Effector memory CD4-positive, alpha-beta T cell (primary cell): ENCODE measurements at regions not wholly inside any gene's neighbourhood (a gene's known extent, or its start where the extent isn't known, plus 50 kb on each side); places are given as distances from the start of the nearest gene placed in this dataset.
"Not testable (repeated sequence)": the region's sequence is repeated elsewhere in the genome, so short reads cannot be mapped to it uniquely, and the experiment has no call there.

Experiments
- DNase-seq, 3 donors: peaks; one replicate each; pipeline ENCODE4 v3.0.0-alpha.2; 2020
- H3K27ac ChIP-seq: 2 replicates; pipeline ENCODE4 v1.7.0; 2013; ENCODE audit warnings: mild to moderate bottlenecking, low read length, moderate library complexity; ENCODE audit not compliant: insufficient read depth, poor library complexity, severe bottlenecking
- H3K27me3 ChIP-seq: replicated peaks from 2 replicates; pipeline ENCODE4 v1.7.0; 2013; ENCODE audit warnings: mild to moderate bottlenecking, low read length; ENCODE audit not compliant: insufficient read depth, control insufficient read depth, poor library complexity, severe bottlenecking
- H3K36me3 ChIP-seq: 2 replicates; pipeline ENCODE4 v1.7.0; 2013; ENCODE audit warnings: mild to moderate bottlenecking, low read length, moderate library complexity; ENCODE audit not compliant: control insufficient read depth, insufficient read depth
- H3K4me1 ChIP-seq: 2 replicates; pipeline ENCODE4 v1.7.0; 2013; ENCODE audit warnings: low read length, mild to moderate bottlenecking; ENCODE audit not compliant: control insufficient read depth, insufficient read depth, poor library complexity, severe bottlenecking
- H3K4me3 ChIP-seq: 2 replicates; pipeline ENCODE4 v1.7.0; 2013; ENCODE audit warnings: low read length, low read depth, mild to moderate bottlenecking; ENCODE audit not compliant: insufficient read depth, poor library complexity, severe bottlenecking
- H3K9me3 ChIP-seq: 2 replicates; pipeline ENCODE4 v1.7.0; 2013; ENCODE audit warnings: mild to moderate bottlenecking, low read length, moderate library complexity; ENCODE audit not compliant: control insufficient read depth

GRCh38 chr10:28431139-28431538 is 101.8 kb upstream of the WAC start:
- no peaks in the 10 kb centered on the region for H3K36me3 ChIP-seq
- H3K27ac ChIP-seq: no peak overlapping the region
- peaks cover 2% of the 10 kb centered on the region for H3K4me1 ChIP-seq
- DNase-seq: no peak
- H3K27me3 ChIP-seq: no peaks in the 10 kb centered on the region
- H3K4me3 ChIP-seq: no peak overlapping the region
- no peaks in the 10 kb centered on the region for H3K9me3 ChIP-seq

GRCh38 chr10:28432210-28432676 is 100.7 kb upstream of the WAC start:
- Histone ChIP-seq H3K4me3 (peak overlapping the region; percentile 13), H3K27ac (no peak overlapping the region), H3K27me3 (no peaks in the 10 kb centered on the region), H3K4me1 (peaks cover 2% of the 10 kb centered on the region), H3K36me3 (no peaks in the 10 kb centered on the region), H3K9me3 (no peaks in the 10 kb centered on the region)
- DNase-seq: peak in 1 of 3 donors; percentile 3

GRCh38 chr10:28434063-28434462 is 98.9 kb upstream of the WAC start:
- Histone ChIP-seq H3K27me3 (no peaks in the 10 kb centered on the region), H3K36me3 (no peaks in the 10 kb centered on the region), H3K4me1 (peaks cover 2% of the 10 kb centered on the region), H3K27ac (no peak overlapping the region), H3K9me3 (no peaks in the 10 kb centered on the region), H3K4me3 (no peak overlapping the region)
- no peak for DNase-seq

- no peak overlapping the region for H3K4me3 ChIP-seq
- H3K36me3 ChIP-seq: no peaks in the 10 kb centered on the region
- no peaks in the 10 kb centered on the region for H3K4me1 ChIP-seq
- H3K27me3 ChIP-seq: no peaks in the 10 kb centered on the region
- DNase-seq: no peak
- no peak overlapping the region for H3K27ac ChIP-seq
- H3K9me3 ChIP-seq: no peaks in the 10 kb centered on the region
These were observed 90.5 kb upstream of the WAC start for GRCh38 chr10:28442403-28442802.

DNA sequence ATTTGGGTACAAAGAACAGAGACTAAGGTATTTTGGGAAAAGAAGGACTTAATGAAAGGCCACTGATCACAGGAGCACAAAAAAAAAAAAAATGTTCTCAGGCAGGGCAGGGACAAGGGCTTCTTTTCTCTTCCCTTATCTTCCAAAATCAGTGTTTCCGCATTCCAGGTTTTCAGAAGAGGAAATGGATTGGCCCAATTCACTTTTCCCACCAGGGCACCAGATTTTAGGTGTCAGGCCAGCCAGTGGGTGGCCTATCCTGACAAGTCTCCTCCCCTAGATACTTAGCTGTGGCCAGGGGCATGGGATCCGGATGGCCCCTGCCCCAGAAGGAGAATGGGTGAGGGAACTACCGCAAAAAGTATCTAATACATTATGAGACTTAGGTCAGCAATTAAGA is 88.9 kb upstream of the WAC start:
- Histone ChIP-seq H3K27ac (no peak overlapping the region), H3K4me3 (no peak overlapping the region), H3K4me1 (no peaks in the 10 kb centered on the region), H3K9me3 (no peaks in the 10 kb centered on the region), H3K36me3 (no peaks in the 10 kb centered on the region), H3K27me3 (no peaks in the 10 kb centered on the region)
- DNase-seq: no peak

GRCh38 chr10:28445516-28445915 is 87.4 kb upstream of the WAC start:
- H3K4me1 ChIP-seq: no peaks in the 10 kb centered on the region
- H3K4me3 ChIP-seq: no peak overlapping the region
- no peaks in the 10 kb centered on the region for H3K9me3 ChIP-seq
- H3K27ac ChIP-seq: no peak overlapping the region
- no peak for DNase-seq
- no peaks in the 10 kb centered on the region for H3K27me3 ChIP-seq
- no peaks in the 10 kb centered on the region for H3K36me3 ChIP-seq

DNA sequence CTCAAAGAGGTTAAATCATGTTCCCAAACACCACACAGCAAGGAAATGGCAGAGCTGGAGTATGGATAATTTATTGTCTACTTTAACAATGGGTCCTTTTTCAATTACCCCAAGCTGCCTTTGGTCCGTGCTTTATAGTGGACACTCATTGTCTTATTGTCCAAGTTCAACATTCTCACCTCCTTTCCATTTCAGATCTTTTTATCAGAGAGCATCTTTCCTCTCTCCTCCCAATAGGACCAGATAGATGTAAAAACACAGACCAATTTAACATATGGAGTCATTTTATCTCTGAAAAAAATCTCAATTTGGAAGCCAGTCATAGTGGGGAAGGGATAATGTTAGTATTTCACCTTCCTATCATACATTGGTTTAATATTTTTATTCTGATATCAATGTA is 83.5 kb upstream of the WAC start:
- no peak for DNase-seq
- Histone ChIP-seq H3K36me3 (no peaks in the 10 kb centered on the region), H3K27ac (no peak overlapping the region), H3K9me3 (no peaks in the 10 kb centered on the region), H3K27me3 (no peaks in the 10 kb centered on the region), H3K4me1 (no peaks in the 10 kb centered on the region), H3K4me3 (no peak overlapping the region)

GRCh38 chr10:28449926-28450325 is 83.0 kb upstream of the WAC start:
- no peak overlapping the region for H3K4me3 ChIP-seq
- H3K9me3 ChIP-seq: no peaks in the 10 kb centered on the region
- H3K4me1 ChIP-seq: no peaks in the 10 kb centered on the region
- H3K27me3 ChIP-seq: no peaks in the 10 kb centered on the region
- DNase-seq: no peak
- no peaks in the 10 kb centered on the region for H3K36me3 ChIP-seq
- no peak overlapping the region for H3K27ac ChIP-seq

- Histone ChIP-seq H3K9me3 (no peaks in the 10 kb centered on the region), H3K27ac (no peak overlapping the region), H3K27me3 (no peaks in the 10 kb centered on the region), H3K36me3 (no peaks in the 10 kb centered on the region), H3K4me3 (no peak overlapping the region), H3K4me1 (no peaks in the 10 kb centered on the region)
- DNase-seq: no peak
These were observed 79.0 kb upstream of the WAC start for GRCh38 chr10:28453926-28454325.

- DNase-seq: no peak
- Histone ChIP-seq H3K27ac (no peak overlapping the region), H3K27me3 (no peaks in the 10 kb centered on the region), H3K9me3 (no peaks in the 10 kb centered on the region), H3K4me3 (no peak overlapping the region), H3K4me1 (no peaks in the 10 kb centered on the region), H3K36me3 (no peaks in the 10 kb centered on the region)
These were observed 75.8 kb upstream of the WAC start for GRCh38 chr10:28457110-28457509.

DNA sequence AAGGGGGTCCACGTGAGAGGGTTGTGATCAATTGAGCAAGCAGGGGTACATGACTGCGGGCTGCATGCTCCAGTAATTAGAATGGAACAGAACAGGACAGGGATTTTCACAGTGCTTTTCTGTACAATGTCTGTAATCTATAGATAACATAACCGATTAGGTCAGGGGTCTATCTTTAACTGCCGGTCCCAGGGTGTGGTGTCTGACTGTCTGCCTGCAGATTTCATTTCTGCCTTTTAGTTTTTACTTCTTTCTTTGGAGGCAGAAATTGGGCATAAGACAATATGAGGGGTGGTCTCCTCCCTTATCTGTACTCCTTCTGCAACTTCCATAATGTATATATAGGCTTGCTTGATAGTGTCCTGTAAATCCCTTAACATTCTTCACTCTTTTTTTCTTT is 75.0 kb upstream of the WAC start:
- DNase-seq, H3K27ac ChIP-seq, H3K36me3 ChIP-seq, H3K4me1 ChIP-seq, H3K27me3 ChIP-seq, H3K4me3 ChIP-seq, H3K9me3 ChIP-seq: not testable (repeated sequence)
